Osteoblast (primary cell): ENCODE measurements at regions not wholly inside any gene's neighbourhood (a gene's known extent, or its start where the extent isn't known, plus 50 kb on each side); places are given as distances from the start of the nearest gene placed in this dataset.

Experiments
- DNase-seq: peaks from one replicate; pipeline ENCODE4 v3.0.0; 2011; ENCODE audit warnings: low spot score, mixed read lengths; ENCODE audit not compliant: insufficient read length; ENCODE audit errors: missing footprints
- H2AFZ ChIP-seq: 2 replicates; pipeline ENCODE4 v1.6.0; 2011; ENCODE audit warnings: mild to moderate bottlenecking, low read length
- H3K27ac ChIP-seq: 2 replicates; pipeline ENCODE4 v1.5.1; 2011; ENCODE audit warnings: mild to moderate bottlenecking, low read depth, low read length, moderate library complexity
- H3K27me3 ChIP-seq: 2 replicates; pipeline ENCODE4 v1.6.0; 2012; ENCODE audit warnings: mild to moderate bottlenecking, control low read depth, inconsistent platforms, low read length, moderate library complexity; ENCODE audit not compliant: insufficient read depth
- H3K36me3 ChIP-seq: 2 replicates; pipeline ENCODE4 v1.5.1; 2011; ENCODE audit warnings: mild to moderate bottlenecking, low read length, control low read depth, moderate library complexity; ENCODE audit not compliant: insufficient read depth
- H3K4me1 ChIP-seq: 2 replicates; pipeline ENCODE4 v1.5.1; 2011; ENCODE audit warnings: mild to moderate bottlenecking, low read length, control low read depth, moderate library complexity; ENCODE audit not compliant: insufficient read depth
- H3K4me2 ChIP-seq: 2 replicates; pipeline ENCODE4 v1.6.0; 2011; ENCODE audit warnings: mild to moderate bottlenecking, low read length; ENCODE audit not compliant: insufficient read depth
- H3K4me3 ChIP-seq: fragments of 200-600 bp; sonication (generic); 3 replicates; pipeline ENCODE4 v1.5.1; 2012; ENCODE audit warnings: mild to moderate bottlenecking, low read length, inconsistent platforms; ENCODE audit not compliant: insufficient read depth
- H3K79me2 ChIP-seq: 2 replicates; pipeline ENCODE4 v1.6.0; 2012; ENCODE audit warnings: mild to moderate bottlenecking, low read length, control low read depth, inconsistent platforms; ENCODE audit not compliant: insufficient read depth
- H3K9me3 ChIP-seq: 2 replicates; pipeline ENCODE4 v1.5.1; 2011; ENCODE audit warnings: low read depth, low read length, control low read depth
- H4K20me1 ChIP-seq: 2 replicates; pipeline ENCODE4 v1.6.0; 2012; ENCODE audit warnings: mild to moderate bottlenecking, low read length, control low read depth; ENCODE audit not compliant: insufficient read depth
- CTCF ChIP-seq: IDR thresholded peaks from 2 replicates; pipeline ENCODE4 v1.5.1; 2011; ENCODE audit warnings: mild to moderate bottlenecking, low read depth, low read length, moderate library complexity; ENCODE audit errors: extremely low read depth

- Histone ChIP-seq H3K79me2 (no peaks in the 10 kb centered on the region), H4K20me1 (no peaks in the 10 kb centered on the region), H2AFZ (no peak overlapping the region), H3K4me3 (no peak overlapping the region), H3K9me3 (peaks cover 3% of the 10 kb centered on the region), H3K4me1 (peaks cover 12% of the 10 kb centered on the region), H3K27ac (no peak overlapping the region), H3K4me2 (no peak overlapping the region), H3K36me3 (no peaks in the 10 kb centered on the region), H3K27me3 (peaks cover 31% of the 10 kb centered on the region)
- peak; percentile 80 for DNase-seq
- no peak for TF ChIP-seq CTCF
Measured at GRCh38 chr1:25096307-25097150, 135.8 kb downstream of the SYF2 start.

GRCh38 chr1:25095635-25096200 is 136.6 kb downstream of the SYF2 start:
- H3K36me3 ChIP-seq, result no peaks in the 10 kb centered on the region
- H3K4me2 ChIP-seq, result no peak overlapping the region
- no peaks in the 10 kb centered on the region for H3K79me2 ChIP-seq
- DNase-seq, result no peak
- peaks cover 35% of the 10 kb centered on the region for H3K27me3 ChIP-seq
- no peak overlapping the region for H3K27ac ChIP-seq
- peaks cover 12% of the 10 kb centered on the region for H3K4me1 ChIP-seq
- no peak overlapping the region for H3K4me3 ChIP-seq
- H4K20me1 ChIP-seq, result no peaks in the 10 kb centered on the region
- TF ChIP-seq CTCF, result no peak
- peaks cover 3% of the 10 kb centered on the region for H3K9me3 ChIP-seq
- no peak overlapping the region for H2AFZ ChIP-seq

- H3K4me3 ChIP-seq, result no peak overlapping the region
- TF ChIP-seq CTCF, result no peak
- H3K79me2 ChIP-seq, result no peaks in the 10 kb centered on the region
- H3K9me3 ChIP-seq, result peaks cover 3% of the 10 kb centered on the region
- DNase-seq, result no peak
- no peak overlapping the region for H2AFZ ChIP-seq
- peaks cover 35% of the 10 kb centered on the region for H3K27me3 ChIP-seq
- H3K36me3 ChIP-seq, result no peaks in the 10 kb centered on the region
- H3K27ac ChIP-seq, result no peak overlapping the region
- peaks cover 12% of the 10 kb centered on the region for H3K4me1 ChIP-seq
- H4K20me1 ChIP-seq, result no peaks in the 10 kb centered on the region
- H3K4me2 ChIP-seq, result no peak overlapping the region
Measured at GRCh38 chr1:25094995-25095394, 137.3 kb downstream of the SYF2 start.

GRCh38 chr1:25094229-25094628 is 138.1 kb downstream of the SYF2 start:
- H3K9me3 ChIP-seq, result peaks cover 3% of the 10 kb centered on the region
- H3K4me1 ChIP-seq, result peaks cover 10% of the 10 kb centered on the region
- H3K27me3 ChIP-seq, result peaks cover 35% of the 10 kb centered on the region
- H3K27ac ChIP-seq, result no peak overlapping the region
- H4K20me1 ChIP-seq, result no peaks in the 10 kb centered on the region
- no peak overlapping the region for H2AFZ ChIP-seq
- no peak for TF ChIP-seq CTCF
- H3K36me3 ChIP-seq, result no peaks in the 10 kb centered on the region
- DNase-seq, result no peak
- no peak overlapping the region for H3K4me2 ChIP-seq
- H3K79me2 ChIP-seq, result no peaks in the 10 kb centered on the region
- H3K4me3 ChIP-seq, result no peak overlapping the region
